Liver (tissue), 3 donors: ENCODE measurements at regions not wholly inside any gene's neighbourhood (a gene's known extent, or its start where the extent isn't known, plus 50 kb on each side); places are given as distances from the start of the nearest gene placed in this dataset.

ENCODE experiments used
- ATF3 ChIP-seq: IDR thresholded peaks from 2 replicates; pipeline ENCODE4 v1.6.1; 2016; ENCODE audit warnings: antibody characterized with exemption
- CTCF ChIP-seq: fragments of 150-350 bp; IDR thresholded peaks from 2 replicates; pipeline ENCODE4 v1.5.1; 2017; ENCODE audit warnings: improper control_type of control experiment, low read depth, low read length; ENCODE audit not compliant: missing input control
- EGR1 ChIP-seq, 2 donors: IDR thresholded peaks; 2 replicates each; pipeline ENCODE4 v1.6.1; 2016 to 2018; ENCODE audit warnings: antibody characterized with exemption in 2 of 2, low read depth in 2 of 2
- JUND ChIP-seq, 2 donors: IDR thresholded peaks; 2 replicates each; pipeline ENCODE4 v1.6.1; 2016; ENCODE audit warnings: antibody characterized with exemption in 2 of 2
- MAX ChIP-seq: IDR thresholded peaks from 2 replicates; pipeline ENCODE4 v1.6.1; 2016; ENCODE audit warnings: antibody characterized with exemption
- RAD21 ChIP-seq, 2 donors: IDR thresholded peaks; 2 replicates each; pipeline ENCODE4 v1.6.1; 2016; ENCODE audit warnings: antibody characterized with exemption in 2 of 2, mild to moderate bottlenecking in 2 of 2
- REST ChIP-seq: IDR thresholded peaks from 2 replicates; pipeline ENCODE4 v1.6.1; 2016; ENCODE audit warnings: antibody characterized with exemption, mild to moderate bottlenecking
- RXRA ChIP-seq, 2 donors: IDR thresholded peaks; 2 replicates each; pipeline ENCODE4 v1.6.1; 2017 to 2018; ENCODE audit warnings: antibody characterized with exemption in 2 of 2, mild to moderate bottlenecking in 1 of 2
- SP1 ChIP-seq: IDR thresholded peaks from 2 replicates; pipeline ENCODE4 v1.6.1; 2018; ENCODE audit warnings: antibody characterized with exemption, mild to moderate bottlenecking
- TAF1 ChIP-seq: conservative IDR thresholded peaks from 2 replicates; pipeline ENCODE4 v1.6.1; 2016; ENCODE audit warnings: antibody characterized with exemption, mild to moderate bottlenecking
- YY1 ChIP-seq: IDR thresholded peaks from 2 replicates; pipeline ENCODE4 v1.6.1; 2016; ENCODE audit warnings: antibody characterized with exemption, mild to moderate bottlenecking
- donor health status: healthy.
- donor health status: healthy.

- TF ChIP-seq RXRA (IDR thresholded peaks at IDR 0.05) (no peak), YY1 (no peak), EGR1 (IDR thresholded peaks at IDR 0.05; ENCODE audit: low read depth in 2 of 2) (no peak), CTCF (no peak), RAD21 (IDR thresholded peaks at IDR 0.05) (no peak), MAX (no peak), REST (no peak), SP1 (no peak), ATF3 (no peak), TAF1 (no peak), JUND (IDR thresholded peaks at IDR 0.05) (no peak)
Observed at GRCh38 chr6:139711804-139712585, 337.5 kb upstream of the CITED2 start.
